ENCODE measurements at regions not wholly inside any gene's neighbourhood (a gene's known extent, or its start where the extent isn't known, plus 50 kb on each side); places are given as distances from the start of the nearest gene placed in this dataset.

DNA sequence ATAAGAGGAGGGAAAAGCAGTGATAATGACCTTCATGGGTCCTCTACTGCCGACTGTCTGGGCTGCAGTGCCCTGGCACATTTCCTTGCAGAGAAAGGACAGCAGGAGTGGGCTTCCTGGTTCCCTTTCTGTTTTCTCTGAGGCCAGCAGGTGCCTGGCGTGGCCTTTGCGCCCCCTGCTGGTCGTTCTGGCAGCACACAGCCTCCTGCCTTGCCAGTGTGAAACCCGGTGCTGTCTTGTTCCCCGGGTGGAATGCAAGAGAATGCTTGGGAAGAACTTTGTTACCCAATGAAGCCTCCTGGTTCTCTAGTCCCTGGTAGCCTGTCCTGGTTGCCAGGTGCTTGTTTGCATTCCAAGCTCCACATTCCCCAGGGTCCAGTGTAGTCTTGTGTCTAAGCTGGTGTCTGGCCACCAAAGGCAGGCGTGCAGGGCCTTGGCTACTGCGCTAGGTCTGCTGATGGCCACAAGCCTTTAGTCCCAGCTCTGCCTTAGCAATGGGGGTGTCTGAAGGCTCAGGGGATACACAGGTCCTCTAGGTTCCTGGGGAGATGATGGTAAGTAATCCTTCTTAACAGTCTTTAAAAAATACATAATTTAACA lies 1392.4 kb upstream of the TMEM132C start:
- DNase-seq: peak in 49 of 56 donors; percentile 1 to 80 (median 31)

GRCh38 chr12:126879842-126880241 lies 1387.1 kb upstream of the TMEM132C start:
- DNase-seq: no peak

DNA sequence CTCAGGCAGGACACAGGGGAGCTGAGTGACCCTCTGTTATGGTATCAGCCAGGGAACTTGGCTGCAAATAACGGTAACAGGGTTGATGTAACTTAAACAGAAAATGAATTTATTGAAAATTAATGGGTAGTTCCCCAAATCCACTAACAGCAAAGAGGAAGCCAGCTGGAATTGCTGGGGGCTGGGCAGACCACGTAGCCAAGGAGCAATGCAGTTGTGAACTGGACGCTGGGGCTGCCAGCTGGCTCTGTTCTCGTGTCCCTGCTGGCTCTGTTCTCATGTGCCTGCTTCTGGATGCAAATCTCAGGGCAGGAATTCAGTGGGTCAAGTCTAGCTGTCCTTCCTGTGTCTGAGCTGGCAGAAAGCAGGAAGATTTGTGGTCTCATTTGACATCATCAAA lies 1383.3 kb upstream of the TMEM132C start:
- peak in 1 of 56 donors; percentile 3 for DNase-seq

GRCh38 chr12:126889501-126889900 lies 1377.5 kb upstream of the TMEM132C start:
- no peak for DNase-seq

DNA sequence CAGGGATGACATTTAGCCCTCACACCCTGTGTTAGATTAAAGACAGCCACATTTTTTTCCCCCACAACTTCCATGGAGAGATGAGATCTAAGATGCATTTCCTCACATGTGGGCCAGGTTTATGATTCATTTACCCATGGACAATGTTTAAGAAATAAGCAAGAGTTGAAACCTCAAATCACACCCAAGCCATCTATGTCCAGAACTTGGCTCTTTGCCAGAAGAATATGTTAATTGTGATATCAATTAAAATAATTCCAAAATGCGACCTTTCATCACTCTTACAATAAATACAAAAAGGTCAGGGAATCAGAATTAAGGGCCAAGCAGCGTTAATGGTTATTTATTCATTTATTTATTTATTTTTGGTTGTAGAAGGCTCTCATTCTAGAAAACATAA lies 1376.9 kb upstream of the TMEM132C start:
- DNase-seq: no peak

DNA sequence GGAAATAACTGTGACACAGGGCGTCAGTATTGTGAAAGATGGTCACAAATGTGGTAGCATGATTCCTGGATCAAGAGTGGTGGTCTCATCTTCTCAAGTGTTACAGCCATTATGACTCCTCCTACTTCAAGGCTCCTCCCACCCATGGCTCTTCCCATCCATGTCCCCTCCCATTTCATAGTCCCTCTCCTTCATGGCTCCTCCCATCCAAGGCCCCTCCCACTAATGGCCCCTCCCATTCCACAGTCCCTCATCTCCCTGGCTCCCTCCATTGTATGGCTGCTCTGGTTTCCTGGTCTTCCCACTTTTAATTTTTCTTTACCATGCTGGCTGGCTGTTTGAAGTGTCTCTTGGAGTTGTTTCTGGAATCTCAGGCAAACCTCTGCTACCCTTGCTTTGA lies 1375.2 kb upstream of the TMEM132C start:
- no peak for DNase-seq

DNA sequence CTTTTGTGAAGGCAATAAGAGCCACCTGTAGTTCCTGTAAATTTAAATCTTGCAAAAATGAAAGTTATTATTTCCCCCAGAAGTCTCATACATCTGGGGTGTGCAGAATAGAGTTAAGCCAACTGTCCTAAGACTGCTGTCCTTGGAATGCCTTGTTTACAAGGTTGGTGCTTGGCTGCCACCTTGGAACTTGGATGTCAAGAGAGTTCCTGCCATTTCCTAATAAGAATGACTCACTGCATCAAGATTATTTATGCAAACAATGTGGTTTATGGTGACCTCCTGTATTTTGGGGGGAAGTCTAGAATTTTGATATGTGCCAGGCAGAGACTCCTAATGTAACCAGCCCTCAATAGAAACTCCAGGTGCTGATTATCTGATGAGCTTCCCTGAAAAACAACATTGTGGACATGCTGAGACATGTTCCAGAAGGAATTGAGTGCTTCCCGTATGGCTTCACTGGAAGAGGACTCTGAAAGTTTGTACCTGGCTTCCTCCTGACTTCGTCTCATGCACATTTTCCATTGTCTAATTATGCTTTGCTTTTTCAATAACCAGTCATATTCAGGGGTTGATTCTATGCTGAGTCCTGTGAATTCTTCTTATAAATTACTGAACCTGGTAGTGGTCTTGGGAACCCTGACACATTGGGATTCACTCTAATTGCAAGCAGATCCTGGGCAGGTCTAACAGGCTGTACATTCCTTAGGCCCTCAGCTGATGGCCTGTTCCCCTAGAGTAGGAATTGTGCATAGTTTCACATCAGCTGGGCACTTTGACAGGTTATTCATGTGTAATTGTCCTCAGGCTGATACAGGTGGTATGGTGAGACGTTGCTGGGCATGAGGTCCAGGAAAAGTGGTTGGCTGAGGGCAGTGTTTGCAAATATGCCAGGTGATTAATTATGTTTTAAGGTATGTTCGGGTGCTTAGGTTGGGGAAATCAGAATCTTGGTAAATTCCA lies 1370.7 kb upstream of the TMEM132C start:
- DNase-seq: no peak

GRCh38 chr12:126897102-126897501 lies 1369.9 kb upstream of the TMEM132C start:
- DNase-seq: no peak

- no peak for DNase-seq
These were observed 1369.2 kb upstream of the TMEM132C start for GRCh38 chr12:126897778-126898177.

DNA sequence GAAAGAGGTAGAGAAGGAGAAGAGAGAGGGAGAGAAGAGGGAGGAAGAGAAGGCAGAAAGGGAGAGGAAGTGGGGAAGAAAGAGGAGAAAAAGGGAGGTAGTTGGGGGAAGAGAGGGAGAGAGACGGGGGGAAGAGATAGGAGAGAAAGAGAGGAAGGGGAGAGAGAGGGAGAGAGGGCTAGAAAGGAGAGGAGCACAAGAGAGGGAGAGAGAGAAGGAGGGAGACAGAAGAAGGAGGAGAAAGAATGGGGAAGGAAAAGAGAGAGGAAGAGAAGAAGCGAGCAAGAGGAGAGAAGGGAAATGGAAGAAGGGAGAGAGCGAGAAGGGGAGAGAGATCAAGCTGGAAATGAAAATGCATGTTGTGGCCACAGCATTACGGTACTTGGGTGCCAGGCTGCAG lies 1368.4 kb upstream of the TMEM132C start:
- DNase-seq: no peak

DNA sequence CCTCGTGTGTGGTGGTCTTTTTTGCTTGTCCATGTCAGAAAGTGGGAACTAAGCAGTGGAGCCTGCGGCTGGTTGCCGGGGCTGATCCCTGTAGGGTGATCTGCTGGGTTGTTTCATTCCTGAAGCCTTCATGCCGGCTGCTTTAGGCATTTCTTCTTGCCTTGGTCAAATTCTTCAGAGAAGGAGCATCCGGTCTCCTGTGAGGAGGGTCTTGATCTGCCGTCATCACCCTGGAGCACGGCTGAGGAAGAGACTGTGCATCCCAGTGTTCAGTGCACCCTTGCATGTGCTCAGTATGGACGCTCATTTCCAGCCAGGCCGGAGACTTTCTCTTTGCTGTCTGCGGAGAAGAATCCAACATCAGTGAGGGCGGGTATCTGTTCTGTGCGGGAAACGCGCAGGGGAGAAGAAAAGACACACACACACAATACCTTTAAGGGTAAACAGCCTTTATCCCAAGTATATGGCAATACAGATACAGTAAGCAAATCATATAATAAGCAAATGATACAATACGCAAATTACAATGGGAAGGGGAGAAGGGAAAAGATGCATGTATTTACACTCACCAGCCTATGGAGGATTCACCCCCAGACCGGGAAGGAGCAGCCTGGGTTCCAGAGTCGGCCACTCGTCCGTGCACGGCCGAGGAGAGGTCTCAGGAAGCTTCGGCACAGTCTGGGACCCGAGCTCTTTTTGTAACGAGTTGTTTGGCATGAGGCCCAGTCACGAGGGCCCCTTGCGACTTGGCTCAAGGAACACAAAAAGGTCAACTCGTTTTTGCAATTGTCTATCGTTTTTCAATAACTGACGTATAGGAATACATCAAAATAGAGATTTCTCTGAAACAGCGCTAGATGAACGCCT lies 1366.8 kb upstream of the TMEM132C start:
- no peak for DNase-seq

- no peak for DNase-seq
These were observed 1363.7 kb upstream of the TMEM132C start for GRCh38 chr12:126903027-126903876.

GRCh38 chr12:126905752-126906151 lies 1361.2 kb upstream of the TMEM132C start:
- DNase-seq: no peak

GRCh38 chr12:126907900-126908764 lies 1358.8 kb upstream of the TMEM132C start:
- no peak for DNase-seq

DNA sequence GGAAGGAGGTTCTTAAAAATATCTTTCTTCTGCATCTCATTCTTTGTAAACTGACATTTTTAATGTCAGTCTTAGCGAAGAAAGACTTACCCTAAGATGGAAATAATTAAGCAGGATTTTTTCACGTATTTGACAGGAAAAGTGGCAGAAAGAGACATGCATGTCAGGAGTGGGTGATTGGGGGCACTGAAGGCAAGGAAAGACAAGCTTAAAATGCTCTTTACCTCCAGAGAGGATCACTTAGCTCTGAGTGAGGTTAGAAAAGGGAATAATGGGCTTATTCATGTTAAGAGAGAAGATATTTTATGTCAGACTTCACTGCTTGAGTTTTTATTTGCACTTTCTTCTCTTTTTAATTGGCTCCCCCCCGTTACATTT lies 1358.2 kb upstream of the TMEM132C start:
- DNase-seq: no peak

DNA sequence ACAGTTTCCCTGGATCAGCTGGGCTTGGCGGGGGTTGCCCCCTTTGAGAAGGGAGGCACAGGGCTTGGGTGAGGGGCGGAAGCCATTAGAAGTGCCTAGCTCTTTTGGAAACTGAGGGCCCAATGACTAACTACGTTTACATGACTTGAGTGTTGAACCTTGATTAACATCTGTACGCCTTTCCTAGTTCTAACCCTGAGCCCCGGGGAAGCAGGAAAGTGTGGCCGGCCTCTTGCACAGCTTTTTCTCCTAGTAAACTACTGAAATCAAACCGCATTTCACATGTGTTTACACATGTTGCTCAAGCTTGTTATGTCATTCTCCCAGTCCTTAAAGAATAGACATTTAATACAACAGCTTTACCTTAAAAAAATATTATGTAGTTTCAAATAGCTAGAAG lies 1356.4 kb upstream of the TMEM132C start:
- no peak for DNase-seq

DNA sequence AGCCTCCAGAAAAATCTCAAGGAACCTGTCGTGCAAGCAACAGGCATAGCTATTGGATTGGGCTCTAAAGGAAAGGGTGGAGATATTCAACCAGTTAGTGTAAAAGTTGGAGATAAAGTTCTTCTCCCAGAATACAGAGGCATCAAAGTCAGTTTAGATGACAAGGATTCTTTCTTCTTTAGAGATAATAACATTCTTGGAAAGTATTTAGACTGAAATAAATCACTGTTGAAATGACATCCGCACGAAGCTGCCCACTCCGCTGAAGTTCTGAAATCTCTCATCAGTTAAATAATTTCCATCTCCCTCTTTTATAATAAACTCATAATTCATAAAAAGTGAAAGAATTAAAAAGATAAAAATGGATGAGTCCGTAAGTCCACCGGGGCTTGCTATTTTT lies 1354.9 kb upstream of the TMEM132C start:
- DNase-seq: no peak

DNA sequence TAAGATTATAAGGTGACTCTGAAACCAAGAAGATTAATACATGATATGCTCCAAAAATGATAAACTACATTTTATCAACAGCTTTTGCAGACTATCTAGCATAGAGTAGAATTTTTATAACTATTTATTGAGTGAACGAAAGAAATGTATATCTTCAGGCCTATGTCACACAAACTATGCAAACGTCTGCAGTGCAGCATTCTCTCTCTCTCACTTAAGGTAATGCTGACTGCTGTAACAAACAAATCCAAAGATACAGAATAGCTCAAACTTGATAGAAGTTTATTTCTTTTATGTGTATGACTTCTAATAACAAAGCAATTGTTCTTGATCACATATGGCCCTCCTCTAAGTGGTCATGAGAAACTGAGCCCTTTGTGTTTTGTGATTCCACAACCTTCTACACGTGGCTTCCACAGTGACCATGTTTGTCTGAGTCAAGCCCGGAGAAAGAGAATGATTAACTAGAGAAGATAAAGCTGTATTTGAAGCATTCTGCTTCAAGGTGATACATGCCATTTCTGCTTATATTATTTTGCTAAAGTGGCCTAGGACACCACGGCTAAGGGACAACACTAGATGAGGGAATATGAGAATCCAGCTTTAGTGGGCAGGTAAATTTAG lies 1352.7 kb upstream of the TMEM132C start:
- DNase-seq: no peak

GRCh38 chr12:126915309-126915708 lies 1351.7 kb upstream of the TMEM132C start:
- no peak for DNase-seq
